Activated CD4-positive, alpha-beta T cell treated with anti-CD3 and anti-CD28 coated beads for 36 hours (primary cell): ENCODE measurements at regions not wholly inside any gene's neighbourhood (a gene's known extent, or its start where the extent isn't known, plus 50 kb on each side); places are given as distances from the start of the nearest gene placed in this dataset.

ENCODE experiments used
- ATAC-seq: fragments of 200-7000 bp; cut with Tn5 transposase; one replicate; pipeline ENCODE4 v1.10.0; 2021; ENCODE audit warnings: mild to moderate bottlenecking, moderate library complexity
- CTCF ChIA-PET: fragments of 350-600 bp; sonication (Branson Sonifier 250); formaldehyde crosslinking; loops from one replicate; lab custom pipeline; 2021; ENCODE audit warnings: antibody characterized with exemption; lab: Charles Lee
- POLR2A ChIA-PET: fragments of 350-600 bp; sonication (Branson Sonifier 250); formaldehyde crosslinking; loops from one replicate; lab custom pipeline; 2021; ENCODE audit warnings: antibody characterized with exemption, inconsistent platforms; lab: Charles Lee
- DNase-seq: peaks from one replicate; pipeline ENCODE4 v3.0.0-alpha.2; 2020
- H3K27ac Mint-ChIP-seq: one replicate; pipeline ENCODE4 v1.8.0; 2021; ENCODE audit warnings: mixed read lengths
- H3K27me3 Mint-ChIP-seq: one replicate; pipeline ENCODE4 v1.8.0; 2021; ENCODE audit warnings: mixed read lengths
- H3K36me3 Mint-ChIP-seq: one replicate; pipeline ENCODE4 v1.8.0; 2021; ENCODE audit warnings: low read depth, mixed read lengths
- H3K4me1 Mint-ChIP-seq: one replicate; pipeline ENCODE4 v1.8.0; 2021; ENCODE audit warnings: mixed read lengths
- H3K4me3 Mint-ChIP-seq: one replicate; pipeline ENCODE4 v1.8.0; 2021; ENCODE audit warnings: mild to moderate bottlenecking, moderate library complexity, mixed read lengths
- H3K9me3 Mint-ChIP-seq: one replicate; pipeline ENCODE4 v1.8.0; 2021; ENCODE audit warnings: low read depth, mixed read lengths
- intact Hi-C, 2 experiments: fragments of 100-400 bp; cut with DNase I in 1 of 2; cut with micrococcal nuclease in 1 of 2; formaldehyde crosslinking; loops; one replicate each; pipeline versions ENCODE4 v1.14.2 to v1.15.1; 2022 to 2024; cut with DNase I, micrococcal nuclease

DNA sequence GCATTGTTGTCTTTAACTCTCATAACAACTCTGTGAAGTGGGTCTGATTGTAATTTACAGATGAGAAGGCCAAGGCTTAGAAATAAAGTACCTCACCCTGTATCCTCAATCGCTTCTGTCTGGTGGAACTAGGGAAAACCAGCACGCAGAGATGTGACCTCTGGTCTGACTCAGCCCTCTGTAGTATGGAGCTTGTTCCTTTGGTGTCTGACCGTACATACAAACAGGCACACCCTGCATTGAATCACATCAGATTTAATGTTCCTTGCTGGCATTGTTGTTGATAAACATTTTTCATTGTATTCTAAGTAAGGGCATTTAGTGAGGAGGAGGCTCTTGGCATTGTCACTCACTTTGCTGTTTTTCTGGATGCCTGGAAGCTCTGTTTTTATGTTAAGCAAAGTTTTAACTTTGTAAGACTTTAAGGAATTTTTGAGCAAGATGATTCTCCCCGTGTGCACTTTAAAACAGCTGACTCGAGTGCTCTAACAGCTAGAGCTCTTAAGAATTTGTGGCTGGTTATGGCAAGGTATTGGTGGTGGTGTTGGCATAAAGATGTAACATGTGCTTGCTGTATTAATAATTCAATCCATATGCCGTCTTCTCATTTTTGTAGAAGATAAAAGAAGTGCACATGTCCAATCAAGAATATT, 89.0 kb upstream of the SPATA13 start:
- POLR2A ChIA-PET = no interaction called here
- Mint-ChIP-seq H3K4me1 (no peaks in the 10 kb centered on the region), H3K27me3 (no peaks in the 10 kb centered on the region), H3K27ac (no peak overlapping the region), H3K36me3 (no peaks in the 10 kb centered on the region), H3K9me3 (no peaks in the 10 kb centered on the region), H3K4me3 (no peak overlapping the region)
- ATAC-seq = no peak
- CTCF ChIA-PET = no interaction called here
- no peak for DNase-seq
- intact Hi-C loops = no loop called here

GRCh38 chr13:24073657-24074056, 86.9 kb upstream of the SPATA13 start:
- H3K36me3 Mint-ChIP-seq = no peaks in the 10 kb centered on the region
- POLR2A ChIA-PET = no interaction called here
- H3K9me3 Mint-ChIP-seq = no peaks in the 10 kb centered on the region
- H3K27me3 Mint-ChIP-seq = no peaks in the 10 kb centered on the region
- ATAC-seq = no peak
- CTCF ChIA-PET = interaction anchor here (0.9 kb wide), 1 partner anchor 12 kb away, joined by 4 read pairs; no protein-coding TSS in a partner anchor
- no peak overlapping the region for H3K27ac Mint-ChIP-seq
- no peak for DNase-seq
- intact Hi-C loops = no loop called here
- H3K4me3 Mint-ChIP-seq = no peak overlapping the region
- H3K4me1 Mint-ChIP-seq = no peaks in the 10 kb centered on the region

- Mint-ChIP-seq H3K9me3 (no peaks in the 10 kb centered on the region), H3K4me1 (no peaks in the 10 kb centered on the region), H3K36me3 (no peaks in the 10 kb centered on the region), H3K4me3 (no peak overlapping the region), H3K27me3 (no peaks in the 10 kb centered on the region), H3K27ac (no peak overlapping the region)
- ChIA-PET POLR2A (no interaction called here), CTCF (no interaction called here)
- intact Hi-C loops = no loop called here
- ATAC-seq (no peak), DNase-seq (no peak)
Observed at GRCh38 chr13:24074678-24075077, 85.8 kb upstream of the SPATA13 start.

DNA sequence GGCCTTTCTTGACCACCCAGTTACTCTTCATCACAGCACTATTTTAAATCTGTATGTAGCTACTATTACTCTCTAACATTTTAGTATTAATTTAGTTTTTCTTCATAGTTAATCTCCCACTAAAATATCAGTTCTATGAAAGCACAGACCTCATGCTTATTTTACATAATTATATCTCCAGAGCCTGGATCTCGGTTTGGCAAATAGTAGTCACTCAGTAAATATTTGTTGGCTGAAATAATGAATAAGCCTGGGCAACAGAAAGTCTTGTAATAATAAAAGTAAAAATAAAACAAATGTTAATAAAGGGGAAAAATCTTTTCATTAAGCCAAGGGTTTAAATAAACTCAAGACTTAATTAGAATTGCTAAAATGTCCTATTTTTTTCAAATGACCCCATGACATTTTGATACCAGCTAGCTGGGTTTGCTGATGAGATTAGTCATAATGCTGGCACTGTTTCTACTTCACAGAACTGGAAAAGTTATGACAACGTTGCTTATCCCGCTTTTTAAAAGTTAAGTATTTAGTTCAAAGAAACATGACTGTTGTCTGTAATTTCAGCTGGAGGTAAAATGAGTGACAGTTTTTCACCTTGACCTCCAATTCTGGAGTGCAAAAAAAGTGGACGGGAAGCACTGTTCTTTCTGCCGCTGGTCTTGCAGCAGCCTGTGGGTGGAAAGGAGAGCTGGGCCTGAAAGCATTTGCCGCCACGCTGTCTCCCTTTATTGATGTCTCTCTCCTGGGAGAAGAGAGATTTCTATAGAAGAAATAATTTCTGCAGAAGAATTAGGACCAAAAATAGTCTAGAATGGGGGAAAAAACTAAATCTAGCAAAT, 85.2 kb upstream of the SPATA13 start:
- no peaks in the 10 kb centered on the region for H3K36me3 Mint-ChIP-seq

DNA sequence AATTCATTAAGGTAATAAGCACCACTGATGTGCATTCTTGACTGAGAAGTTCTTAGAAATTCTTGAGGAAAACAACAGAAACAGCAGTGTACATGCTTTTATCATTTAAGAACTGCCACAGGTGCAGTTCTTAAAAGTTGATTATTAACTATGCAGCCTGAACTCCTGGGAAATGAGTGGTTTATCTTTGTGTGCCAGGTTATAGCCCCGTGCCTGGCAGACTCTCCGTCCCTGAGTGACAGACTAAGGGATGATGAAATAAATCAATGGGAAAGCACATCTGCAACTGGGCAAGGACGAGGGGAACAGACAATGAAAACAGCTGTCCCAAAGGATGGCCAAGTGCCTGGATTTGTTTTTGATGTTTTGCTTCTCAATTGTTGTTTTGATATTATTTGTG, 84.4 kb upstream of the SPATA13 start:
- ChIA-PET CTCF (interaction anchor here (0.8 kb wide), 1 partner anchor 146 kb away, joined by 3 read pairs; no protein-coding TSS in a partner anchor), POLR2A (no interaction called here)
- intact Hi-C loops = no loop called here
- H3K27ac Mint-ChIP-seq = no peak overlapping the region
- DNase-seq (no peak), ATAC-seq (no peak)
- no peaks in the 10 kb centered on the region for H3K4me1 Mint-ChIP-seq
- H3K27me3 Mint-ChIP-seq = no peaks in the 10 kb centered on the region
- H3K4me3 Mint-ChIP-seq = no peak overlapping the region
- no peaks in the 10 kb centered on the region for H3K36me3 Mint-ChIP-seq
- H3K9me3 Mint-ChIP-seq = no peaks in the 10 kb centered on the region

More for the DNA sequence above, 85.2 kb upstream of the SPATA13 start:
- CTCF ChIA-PET = no interaction called here
- no peaks in the 10 kb centered on the region for H3K9me3 Mint-ChIP-seq
- H3K27me3 Mint-ChIP-seq = no peaks in the 10 kb centered on the region
- intact Hi-C loops = no loop called here
- H3K4me1 Mint-ChIP-seq = no peaks in the 10 kb centered on the region
- DNase-seq (no peak), ATAC-seq (no peak)
- H3K4me3 Mint-ChIP-seq = no peak overlapping the region
- no peak overlapping the region for H3K27ac Mint-ChIP-seq
- POLR2A ChIA-PET = no interaction called here

DNA sequence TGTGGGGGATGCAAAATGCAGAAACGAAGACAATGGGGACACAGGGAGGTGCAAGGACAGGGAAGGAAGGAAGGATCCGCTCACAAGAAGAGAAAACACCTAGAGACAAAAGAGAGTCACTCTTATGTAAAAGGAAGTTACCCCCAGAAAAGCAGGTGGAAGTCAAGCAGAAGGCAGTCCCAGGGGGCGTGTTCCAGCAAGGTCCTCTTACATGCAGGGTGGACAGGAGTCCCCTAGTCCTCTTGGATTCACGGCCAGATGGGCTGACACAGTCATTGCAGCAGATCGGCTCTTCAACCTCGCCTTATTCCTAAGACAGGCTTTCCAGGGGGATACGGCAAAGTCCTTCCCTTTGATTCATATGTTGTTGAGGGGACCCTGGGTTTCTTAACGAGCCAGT, 83.9 kb upstream of the SPATA13 start:
- DNase-seq (no peak), ATAC-seq (no peak)
- intact Hi-C loops = no loop called here
- Mint-ChIP-seq H3K27ac (no peak overlapping the region), H3K4me1 (no peaks in the 10 kb centered on the region), H3K4me3 (no peak overlapping the region), H3K9me3 (no peaks in the 10 kb centered on the region), H3K36me3 (no peaks in the 10 kb centered on the region), H3K27me3 (no peaks in the 10 kb centered on the region)
- ChIA-PET CTCF (interaction anchor here (0.7 to 0.8 kb wide), 3 partner anchors 69 to 491 kb away, joined by 3 to 4 read pairs (median 3); no protein-coding TSS in a partner anchor), POLR2A (no interaction called here)

DNA sequence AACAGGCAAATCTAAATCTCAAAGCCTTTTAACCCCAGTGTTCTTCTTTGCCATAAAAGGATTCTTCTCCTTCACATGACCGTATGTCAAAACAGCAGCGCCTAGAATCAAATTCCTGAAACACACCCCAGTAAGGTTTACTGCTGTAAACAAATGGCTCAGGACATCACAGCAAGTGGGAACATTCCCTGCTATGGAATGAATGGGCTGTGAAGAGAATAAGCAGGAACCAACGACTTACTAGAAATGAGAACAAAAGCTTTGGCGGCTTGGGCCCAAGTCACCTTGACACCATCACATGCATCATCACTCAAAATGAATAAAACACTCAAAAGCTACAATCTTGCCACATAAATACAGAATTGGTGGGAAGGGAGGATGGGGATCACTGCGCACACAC, 80.4 kb upstream of the SPATA13 start:
- ChIA-PET CTCF (no interaction called here), POLR2A (no interaction called here)
- ATAC-seq (no peak), DNase-seq (no peak)
- intact Hi-C loops = no loop called here
- H3K27me3 Mint-ChIP-seq = no peaks in the 10 kb centered on the region
- H3K4me1 Mint-ChIP-seq = no peaks in the 10 kb centered on the region
- no peaks in the 10 kb centered on the region for H3K36me3 Mint-ChIP-seq
- no peaks in the 10 kb centered on the region for H3K9me3 Mint-ChIP-seq
- H3K4me3 Mint-ChIP-seq = no peak overlapping the region
- H3K27ac Mint-ChIP-seq = no peak overlapping the region

DNA sequence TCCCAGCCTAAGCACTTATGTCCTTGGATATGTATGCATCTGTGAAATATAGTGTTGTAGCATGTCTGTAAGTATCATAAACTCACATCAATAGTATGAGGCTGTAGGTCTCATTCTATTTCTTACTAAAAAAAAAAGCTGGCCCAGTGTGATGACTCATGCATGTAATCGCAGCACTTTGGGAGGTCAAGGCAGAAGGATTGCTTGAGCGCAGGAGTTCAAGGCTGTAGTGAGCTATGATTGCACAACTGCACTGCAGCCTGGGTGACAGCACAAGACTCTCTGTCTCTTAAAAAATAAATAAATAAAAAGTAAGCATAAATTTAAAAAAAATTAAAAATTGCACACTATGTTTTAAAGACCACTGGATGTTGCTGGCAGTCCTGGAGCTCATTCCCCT, 79.1 kb upstream of the SPATA13 start:
- ChIA-PET POLR2A (no interaction called here), CTCF (no interaction called here)
- intact Hi-C loops = no loop called here
- Mint-ChIP-seq H3K27ac (no peak overlapping the region), H3K4me1 (no peaks in the 10 kb centered on the region), H3K36me3 (no peaks in the 10 kb centered on the region), H3K27me3 (peaks cover 2% of the 10 kb centered on the region), H3K4me3 (no peak overlapping the region), H3K9me3 (no peaks in the 10 kb centered on the region)
- ATAC-seq (no peak), DNase-seq (no peak)

DNA sequence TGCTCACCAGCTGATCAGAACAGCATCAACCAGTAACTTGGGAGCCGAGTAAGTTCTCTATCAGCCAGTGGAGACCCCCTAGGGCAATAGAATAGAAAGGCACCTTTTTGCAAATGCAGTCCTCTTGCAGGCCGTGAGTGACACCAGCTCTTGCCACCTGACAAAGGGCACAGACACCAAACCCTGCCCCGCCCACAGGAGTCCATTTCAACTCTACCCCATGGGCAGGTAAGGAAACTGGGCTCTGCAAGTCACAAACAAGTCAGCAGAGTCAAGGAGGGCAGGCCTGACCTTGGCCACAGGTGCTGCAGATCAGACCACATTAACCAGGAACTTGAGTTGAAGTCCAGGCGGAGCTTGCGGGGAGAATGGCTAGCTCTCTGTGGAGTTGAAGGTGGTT, 77.4 kb upstream of the SPATA13 start:
- Mint-ChIP-seq H3K27me3 (peaks cover 2% of the 10 kb centered on the region), H3K4me1 (no peaks in the 10 kb centered on the region), H3K9me3 (no peaks in the 10 kb centered on the region), H3K27ac (no peak overlapping the region), H3K4me3 (no peak overlapping the region), H3K36me3 (no peaks in the 10 kb centered on the region)
- POLR2A ChIA-PET = no interaction called here
- ATAC-seq (no peak), DNase-seq (no peak)
- CTCF ChIA-PET = no interaction called here
- intact Hi-C loops = no loop called here

- Mint-ChIP-seq H3K4me3 (no peak overlapping the region), H3K27me3 (peaks cover 2% of the 10 kb centered on the region), H3K36me3 (no peaks in the 10 kb centered on the region), H3K9me3 (no peaks in the 10 kb centered on the region), H3K4me1 (no peaks in the 10 kb centered on the region), H3K27ac (no peak overlapping the region)
- intact Hi-C loops = no loop called here
- ChIA-PET POLR2A (no interaction called here), CTCF (no interaction called here)
- DNase-seq (no peak), ATAC-seq (no peak)
Observed at GRCh38 chr13:24083722-24084421, 76.6 kb upstream of the SPATA13 start.

DNA sequence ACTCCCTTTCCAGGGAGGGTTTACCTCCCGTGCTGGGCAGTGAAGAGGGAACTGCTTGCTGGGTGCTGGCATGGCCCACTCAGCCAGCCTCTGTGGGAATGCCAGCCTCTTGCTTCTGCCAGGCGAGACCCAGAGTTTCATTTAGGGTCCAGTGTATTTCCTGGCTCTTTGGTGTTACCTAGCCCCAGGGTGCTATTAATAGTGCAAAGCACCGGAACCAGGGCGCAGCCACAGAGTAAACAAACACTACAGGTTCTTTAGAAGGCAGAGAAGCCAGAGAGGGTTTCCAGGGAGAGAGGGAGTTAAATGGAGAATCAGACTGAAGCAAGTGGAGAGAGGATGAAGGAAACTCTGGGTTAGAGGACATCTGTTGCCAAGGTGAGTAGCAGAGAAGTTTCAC, 74.9 kb upstream of the SPATA13 start:
- H3K4me3 Mint-ChIP-seq = no peak overlapping the region
- no peaks in the 10 kb centered on the region for H3K36me3 Mint-ChIP-seq
- POLR2A ChIA-PET = no interaction called here
- ATAC-seq (no peak), DNase-seq (no peak)
- intact Hi-C loops = no loop called here
- no peak overlapping the region for H3K27ac Mint-ChIP-seq
- H3K9me3 Mint-ChIP-seq = no peaks in the 10 kb centered on the region
- H3K27me3 Mint-ChIP-seq = peaks cover 2% of the 10 kb centered on the region
- CTCF ChIA-PET = no interaction called here
- no peaks in the 10 kb centered on the region for H3K4me1 Mint-ChIP-seq

DNA sequence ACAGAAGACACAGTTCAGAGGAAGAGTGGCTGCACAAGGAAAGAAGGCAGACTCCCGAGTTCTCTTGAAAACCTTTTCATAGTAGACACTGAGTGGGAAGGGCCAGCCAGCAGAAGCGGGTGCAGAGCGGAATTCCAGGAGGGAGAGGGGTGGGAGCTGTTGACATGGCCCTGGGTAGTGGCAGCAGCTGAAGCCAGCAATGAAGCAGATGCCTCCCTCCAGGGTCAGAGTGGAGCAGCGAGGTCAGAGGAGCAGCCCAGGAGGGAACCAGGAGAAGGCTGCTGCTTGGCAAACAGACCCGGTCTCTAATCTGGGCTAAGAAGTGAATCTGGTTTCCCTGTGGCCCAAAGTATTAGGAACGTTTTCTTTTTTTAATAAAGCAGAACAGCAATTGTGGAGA, 73.9 kb upstream of the SPATA13 start:
- intact Hi-C loops = no loop called here
- H3K4me3 Mint-ChIP-seq = no peak overlapping the region
- ATAC-seq = no peak
- no peaks in the 10 kb centered on the region for H3K9me3 Mint-ChIP-seq
- DNase-seq = no peak
- H3K27ac Mint-ChIP-seq = no peak overlapping the region
- peaks cover 2% of the 10 kb centered on the region for H3K27me3 Mint-ChIP-seq
- H3K4me1 Mint-ChIP-seq = no peaks in the 10 kb centered on the region
- ChIA-PET CTCF (no interaction called here), POLR2A (no interaction called here)
- H3K36me3 Mint-ChIP-seq = no peaks in the 10 kb centered on the region
